Hematopoietic multipotent progenitor cell treated with erythropoietin and hydrocortisone succinate and interleukin-3 and kit ligand, for 8 days (in vitro differentiated cells): ENCODE measurements at regions not wholly inside any gene's neighbourhood (a gene's known extent, or its start where the extent isn't known, plus 50 kb on each side); places are given as distances from the start of the nearest gene placed in this dataset.
"Not testable (repeated sequence)": the region's sequence is repeated elsewhere in the genome, so short reads cannot be mapped to it uniquely, and the experiment has no call there.

Source experiments
- DNase-seq: peaks from one replicate; pipeline ENCODE4 v3.0.0-alpha.2; 2015

GRCh38 chr16:18263046-18263445 is 73.5 kb downstream of the NPIPA8 start:
- DNase-seq: not testable (repeated sequence)

GRCh38 chr16:18261848-18262247 is 74.7 kb downstream of the NPIPA8 start:
- DNase-seq: not testable (repeated sequence)

- DNase-seq: not testable (repeated sequence)
These were observed 76.9 kb downstream of the NPIPA8 start for GRCh38 chr16:18259496-18260176.

- not testable (repeated sequence) for DNase-seq
These were observed 83.6 kb downstream of the NPIPA8 start for GRCh38 chr16:18252943-18253342.

- not testable (repeated sequence) for DNase-seq
These were observed 106.0 kb downstream of the NPIPA8 start for GRCh38 chr16:18230505-18230904.

GRCh38 chr16:18222054-18223009 is 114.2 kb downstream of the NPIPA8 start:
- not testable (repeated sequence) for DNase-seq

- DNase-seq: not testable (repeated sequence)
These were observed 118.8 kb downstream of the NPIPA8 start for GRCh38 chr16:18217741-18218140.

- not testable (repeated sequence) for DNase-seq
These were observed 119.7 kb downstream of the NPIPA8 start for GRCh38 chr16:18216814-18217213.

GRCh38 chr16:18213810-18214209 is 122.7 kb downstream of the NPIPA8 start:
- not testable (repeated sequence) for DNase-seq

- DNase-seq: not testable (repeated sequence)
These were observed 125.0 kb downstream of the NPIPA8 start for GRCh38 chr16:18211505-18211904.

- not testable (repeated sequence) for DNase-seq
These were observed 131.8 kb downstream of the NPIPA8 start for GRCh38 chr16:18204786-18205185.

GRCh38 chr16:18204309-18204708 is 132.2 kb downstream of the NPIPA8 start:
- not testable (repeated sequence) for DNase-seq

GRCh38 chr16:18201511-18201910 is 135.0 kb downstream of the NPIPA8 start:
- DNase-seq: not testable (repeated sequence)

- not testable (repeated sequence) for DNase-seq
These were observed 144.1 kb downstream of the NPIPA8 start for GRCh38 chr16:18192389-18192788.

GRCh38 chr16:18190179-18190578 is 146.4 kb downstream of the NPIPA8 start:
- not testable (repeated sequence) for DNase-seq

GRCh38 chr16:18184755-18185154 is 151.8 kb downstream of the NPIPA8 start:
- DNase-seq: not testable (repeated sequence)

- not testable (repeated sequence) for DNase-seq
These were observed 155.5 kb downstream of the NPIPA8 start for GRCh38 chr16:18181028-18181427.

- not testable (repeated sequence) for DNase-seq
These were observed 162.5 kb downstream of the NPIPA8 start for GRCh38 chr16:18173945-18174497.

GRCh38 chr16:18162293-18162692 is 174.2 kb downstream of the NPIPA8 start:
- DNase-seq: not testable (repeated sequence)

- not testable (repeated sequence) for DNase-seq
These were observed 175.3 kb downstream of the NPIPA8 start for GRCh38 chr16:18161224-18161623.

GRCh38 chr16:18159185-18159584 is 177.4 kb downstream of the NPIPA8 start:
- not testable (repeated sequence) for DNase-seq

GRCh38 chr16:18157854-18158253 is 178.7 kb downstream of the NPIPA8 start:
- DNase-seq: not testable (repeated sequence)

- not testable (repeated sequence) for DNase-seq
These were observed 183.7 kb downstream of the NPIPA8 start for GRCh38 chr16:18152832-18153231.
